Mucosa of rectum (tissue), 2 donors: ENCODE measurements at regions not wholly inside any gene's neighbourhood (a gene's known extent, or its start where the extent isn't known, plus 50 kb on each side); places are given as distances from the start of the nearest gene placed in this dataset.

Experiments
- H3K27ac ChIP-seq, 2 donors: one replicate each; pipeline ENCODE4 v1.7.0; 2013; ENCODE audit warnings: inconsistent platforms in 2 of 2, low read depth in 2 of 2, low read length in 2 of 2
- H3K27me3 ChIP-seq, 2 donors: one replicate each; pipeline ENCODE4 v1.7.0; 2013; ENCODE audit warnings: low read length in 2 of 2; ENCODE audit not compliant: control insufficient read depth in 2 of 2, insufficient read depth in 2 of 2
- H3K36me3 ChIP-seq, 2 donors: one replicate each; pipeline ENCODE4 v1.7.0; 2013; ENCODE audit warnings: low read length in 2 of 2; ENCODE audit not compliant: control insufficient read depth in 2 of 2, insufficient read depth in 2 of 2
- H3K4me1 ChIP-seq, 2 donors: one replicate each; pipeline ENCODE4 v1.7.0; 2013; ENCODE audit warnings: low read length in 2 of 2, mild to moderate bottlenecking in 1 of 2; ENCODE audit not compliant: control insufficient read depth in 2 of 2, insufficient read depth in 2 of 2
- H3K4me3 ChIP-seq, 2 donors: one replicate each; pipeline ENCODE4 v1.7.0; 2013; ENCODE audit warnings: low read length in 2 of 2
- H3K9ac ChIP-seq, 2 donors: one replicate each; pipeline ENCODE4 v1.7.0; 2013; ENCODE audit warnings: low read length in 2 of 2, low read depth in 1 of 2, mild to moderate bottlenecking in 1 of 2
- H3K9me3 ChIP-seq, 2 donors: one replicate each; pipeline ENCODE4 v1.7.0; 2013; ENCODE audit warnings: low read length in 2 of 2; ENCODE audit not compliant: control insufficient read depth in 2 of 2
- donor health status: healthy.
- donor health status: Normal muscosa, but diverticular disease.

DNA sequence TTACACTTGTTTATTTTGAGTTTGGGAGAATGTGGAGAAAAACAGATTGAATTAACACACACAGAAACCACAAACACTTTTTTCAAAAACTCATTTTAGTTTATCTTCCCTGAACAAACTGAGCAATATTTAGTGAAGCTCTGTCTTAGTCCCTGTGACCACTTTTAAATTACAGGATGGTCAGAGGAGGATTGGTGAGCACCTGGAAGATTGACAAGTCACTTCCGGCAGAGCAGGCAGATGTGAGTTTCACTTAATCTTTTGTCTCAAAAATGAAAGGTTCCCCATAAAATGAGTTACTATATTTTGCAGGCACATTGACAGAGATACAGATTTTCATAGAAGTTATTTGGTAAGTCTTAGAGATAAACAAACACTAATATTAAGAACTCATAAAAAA is 970.1 kb downstream of the ADGRL3 start:
- H3K4me3 ChIP-seq = no peak overlapping the region
- H3K4me1 ChIP-seq = no peaks in the 10 kb centered on the region
- H3K27me3 ChIP-seq = no peaks in the 10 kb centered on the region
- no peaks in the 10 kb centered on the region for H3K9me3 ChIP-seq
- no peak overlapping the region for H3K27ac ChIP-seq
- no peak overlapping the region for H3K9ac ChIP-seq
- H3K36me3 ChIP-seq = no peaks in the 10 kb centered on the region

DNA sequence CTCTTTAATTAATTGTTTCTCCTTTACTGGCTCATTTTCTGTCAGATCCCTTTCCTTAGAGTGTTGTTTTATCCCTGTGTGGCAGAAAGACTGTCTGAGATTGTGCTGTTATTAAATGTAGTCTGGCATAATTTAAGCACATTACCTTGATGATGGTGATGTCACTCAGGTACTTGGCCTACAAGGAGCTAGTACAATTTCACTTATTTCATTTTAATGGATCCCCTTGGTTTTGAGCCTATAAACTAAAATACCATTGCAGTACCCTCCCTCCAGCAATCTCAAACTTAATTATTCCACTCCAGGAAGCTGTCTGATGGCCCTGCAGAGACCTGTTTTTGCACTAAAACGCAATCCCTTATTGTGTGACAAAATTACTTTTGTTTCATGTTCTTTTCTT is 968.6 kb downstream of the ADGRL3 start:
- Histone ChIP-seq H3K36me3 (no peaks in the 10 kb centered on the region), H3K9me3 (no peaks in the 10 kb centered on the region), H3K27me3 (no peaks in the 10 kb centered on the region), H3K4me3 (no peak overlapping the region), H3K9ac (no peak overlapping the region), H3K4me1 (no peaks in the 10 kb centered on the region), H3K27ac (no peak overlapping the region)

DNA sequence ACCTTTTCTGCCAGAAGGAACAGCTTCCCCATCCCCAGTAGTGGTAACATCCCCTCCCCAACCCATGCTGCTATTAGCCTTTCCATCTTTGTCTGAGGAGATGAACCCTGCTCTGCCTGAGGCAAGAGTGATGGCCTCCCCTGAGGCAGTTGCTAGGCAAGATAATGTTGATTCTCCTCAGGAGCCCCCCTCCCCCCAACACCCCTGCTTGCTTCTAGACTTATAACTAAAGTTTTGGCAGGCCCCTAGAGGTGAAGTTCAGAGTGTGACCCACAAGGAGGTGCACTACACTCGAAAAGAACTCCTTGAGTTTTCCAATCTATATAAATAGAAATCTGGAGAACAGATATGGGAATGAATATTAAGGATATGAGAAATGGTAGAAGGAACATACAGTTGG is 962.5 kb downstream of the ADGRL3 start:
- Histone ChIP-seq H3K4me1 (no peaks in the 10 kb centered on the region), H3K27me3 (no peaks in the 10 kb centered on the region), H3K9ac (no peak overlapping the region), H3K27ac (no peak overlapping the region), H3K4me3 (no peak overlapping the region), H3K9me3 (no peaks in the 10 kb centered on the region), H3K36me3 (no peaks in the 10 kb centered on the region)

DNA sequence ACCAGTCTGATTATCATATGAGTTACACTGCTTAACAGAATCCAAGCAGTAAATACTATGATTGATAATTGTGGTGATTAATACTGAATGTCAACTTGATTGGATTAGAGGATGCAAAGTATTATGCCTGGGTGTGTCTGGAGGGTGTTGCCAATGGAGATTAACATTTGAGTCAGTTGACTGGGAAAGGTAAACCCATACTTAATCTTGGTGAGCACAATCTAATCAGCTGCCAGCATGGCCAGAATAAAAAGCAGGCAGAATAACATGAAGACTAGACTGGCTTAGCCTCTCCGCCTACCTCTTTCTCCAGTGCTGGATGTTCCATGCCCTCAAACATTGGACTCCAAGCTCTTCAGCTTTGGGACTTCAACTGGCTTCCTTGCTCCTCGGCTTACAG is 961.3 kb downstream of the ADGRL3 start:
- Histone ChIP-seq H3K27me3 (no peaks in the 10 kb centered on the region), H3K4me1 (no peaks in the 10 kb centered on the region), H3K27ac (no peak overlapping the region), H3K36me3 (no peaks in the 10 kb centered on the region), H3K4me3 (no peak overlapping the region), H3K9ac (no peak overlapping the region), H3K9me3 (no peaks in the 10 kb centered on the region)

DNA sequence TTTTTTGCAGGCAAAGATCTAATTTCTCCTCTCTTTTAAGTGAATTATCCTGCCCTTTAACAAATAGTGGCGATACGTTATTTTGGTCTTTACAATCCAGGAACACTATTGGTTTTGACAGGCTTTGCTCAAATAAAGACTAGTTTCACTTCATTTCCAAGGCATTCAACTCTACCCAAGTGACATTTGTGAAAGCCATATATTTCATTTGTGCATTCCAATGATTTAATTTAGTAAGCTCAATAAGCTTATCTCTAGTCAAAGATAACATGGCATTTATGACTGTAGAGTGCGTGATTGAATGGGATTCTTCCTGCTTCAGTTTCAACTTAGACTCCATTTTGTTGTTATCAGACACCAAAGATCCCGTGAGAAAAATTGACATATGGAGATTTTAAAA is 959.8 kb downstream of the ADGRL3 start:
- Histone ChIP-seq H3K9me3 (no peaks in the 10 kb centered on the region), H3K27ac (no peak overlapping the region), H3K4me1 (no peaks in the 10 kb centered on the region), H3K9ac (no peak overlapping the region), H3K36me3 (no peaks in the 10 kb centered on the region), H3K27me3 (no peaks in the 10 kb centered on the region), H3K4me3 (no peak overlapping the region)

DNA sequence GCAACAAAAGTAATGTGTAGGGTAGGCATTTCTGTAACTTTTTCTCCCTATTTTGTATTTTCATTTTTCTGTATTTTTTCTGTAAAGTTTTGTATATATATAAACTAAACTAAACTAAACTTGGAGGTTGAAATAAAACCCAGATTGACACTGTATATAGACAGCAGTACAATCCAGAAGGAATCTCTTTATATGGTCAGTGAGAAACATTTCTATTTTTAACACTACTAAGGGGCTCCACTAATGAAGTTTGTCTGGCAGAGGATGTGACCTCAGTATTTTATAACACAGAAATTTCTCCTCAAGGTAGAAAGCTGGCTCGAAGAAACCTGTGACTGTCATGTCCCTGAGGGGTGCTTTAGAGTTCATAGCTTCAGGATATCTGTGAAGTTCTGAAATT is 959.2 kb downstream of the ADGRL3 start:
- H3K9ac ChIP-seq = no peak overlapping the region
- no peak overlapping the region for H3K4me3 ChIP-seq
- no peaks in the 10 kb centered on the region for H3K36me3 ChIP-seq
- no peaks in the 10 kb centered on the region for H3K4me1 ChIP-seq
- H3K27me3 ChIP-seq = no peaks in the 10 kb centered on the region
- H3K27ac ChIP-seq = no peak overlapping the region
- H3K9me3 ChIP-seq = no peaks in the 10 kb centered on the region

DNA sequence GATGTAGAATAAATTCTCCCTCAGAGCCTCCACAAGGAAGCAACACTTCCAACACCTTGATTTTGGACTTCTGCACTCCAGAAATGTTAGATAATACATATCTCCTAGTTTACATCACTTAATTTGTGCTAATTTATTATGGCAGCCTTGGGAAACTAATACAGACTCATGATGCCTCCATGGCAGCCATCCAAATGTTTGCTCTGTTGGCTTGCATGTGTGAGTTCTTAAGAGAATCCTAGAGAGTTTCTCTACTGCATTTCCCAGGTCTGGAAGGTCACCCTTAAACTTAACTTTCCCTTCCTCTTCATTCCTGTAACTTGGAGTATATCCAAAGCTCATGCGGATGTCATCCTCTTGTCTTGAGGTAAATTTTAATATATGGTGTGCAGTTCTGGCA is 956.1 kb downstream of the ADGRL3 start:
- Histone ChIP-seq H3K4me1 (no peaks in the 10 kb centered on the region), H3K4me3 (no peak overlapping the region), H3K27ac (no peak overlapping the region), H3K9ac (no peak overlapping the region), H3K27me3 (no peaks in the 10 kb centered on the region), H3K36me3 (no peaks in the 10 kb centered on the region), H3K9me3 (no peaks in the 10 kb centered on the region)

DNA sequence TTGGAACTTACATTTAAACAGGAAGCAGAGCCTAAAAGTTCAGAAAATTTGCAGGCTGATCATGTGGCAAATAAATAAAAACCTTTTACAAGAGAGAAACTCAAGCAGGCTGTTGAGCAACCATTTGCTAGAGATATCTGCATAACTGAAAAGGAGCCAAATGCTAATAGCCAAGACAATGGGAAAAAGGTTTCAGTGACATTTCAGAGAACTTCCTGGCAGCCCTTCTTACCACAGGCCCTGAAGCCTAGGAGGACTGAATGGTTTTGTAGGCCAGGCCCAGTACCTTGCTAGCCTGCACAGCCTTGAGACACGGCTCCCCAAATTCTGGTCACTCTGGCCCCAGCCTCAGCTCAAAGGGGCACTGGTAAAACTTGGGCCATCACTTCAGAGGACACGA is 945.1 kb downstream of the ADGRL3 start:
- no peak overlapping the region for H3K27ac ChIP-seq
- H3K27me3 ChIP-seq = no peaks in the 10 kb centered on the region
- no peaks in the 10 kb centered on the region for H3K9me3 ChIP-seq
- no peaks in the 10 kb centered on the region for H3K4me1 ChIP-seq
- H3K9ac ChIP-seq = no peak overlapping the region
- H3K36me3 ChIP-seq = no peaks in the 10 kb centered on the region
- no peak overlapping the region for H3K4me3 ChIP-seq

DNA sequence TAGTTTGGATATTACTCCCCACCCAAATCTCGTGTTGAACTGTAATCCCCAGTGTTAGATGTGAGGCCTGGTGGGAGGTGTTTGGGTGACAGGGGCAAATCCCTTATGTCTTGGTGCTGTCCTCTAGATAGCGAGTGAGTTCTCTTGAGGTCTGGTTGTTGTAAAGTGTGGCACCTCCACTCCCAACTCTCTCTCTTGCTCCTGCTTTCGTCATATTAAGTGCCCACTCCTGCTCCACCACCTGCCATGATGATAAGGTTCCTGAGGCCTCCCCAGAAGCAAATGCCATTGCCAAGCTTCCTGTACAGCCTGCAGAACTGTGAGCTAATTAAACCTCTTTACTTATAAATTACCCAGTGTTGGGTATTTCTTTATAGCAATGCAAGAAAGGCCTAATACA is 944.3 kb downstream of the ADGRL3 start:
- Histone ChIP-seq H3K9me3 (no peaks in the 10 kb centered on the region), H3K4me1 (no peaks in the 10 kb centered on the region), H3K27ac (no peak overlapping the region), H3K36me3 (no peaks in the 10 kb centered on the region), H3K4me3 (no peak overlapping the region), H3K27me3 (no peaks in the 10 kb centered on the region), H3K9ac (no peak overlapping the region)

DNA sequence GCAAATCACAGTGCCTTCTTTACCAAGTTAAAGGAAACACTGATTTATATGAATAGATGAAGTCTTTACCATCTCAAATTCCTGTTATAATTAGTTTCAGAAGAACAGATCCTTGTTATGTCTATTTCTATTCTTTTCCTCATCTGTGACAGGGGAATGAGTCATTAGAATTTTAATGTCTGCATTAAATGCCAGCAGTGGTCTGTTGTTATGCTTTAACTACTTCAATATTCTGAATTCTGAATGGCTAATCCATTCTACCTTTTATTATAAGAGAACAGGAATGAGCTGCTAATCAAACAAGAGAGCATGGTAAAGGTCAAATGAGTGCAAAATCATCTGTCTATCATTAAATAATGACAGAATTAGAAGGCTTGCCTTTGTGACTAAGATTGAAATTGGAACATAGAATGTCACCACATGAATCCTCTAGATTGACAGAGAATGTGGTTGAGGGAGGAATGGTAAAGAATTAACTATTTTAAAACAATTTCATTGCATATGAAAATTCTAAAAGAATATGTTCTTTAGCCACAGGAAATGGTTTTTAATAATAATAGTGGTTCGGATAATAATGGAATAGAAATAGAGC is 935.5 kb downstream of the ADGRL3 start:
- no peaks in the 10 kb centered on the region for H3K9me3 ChIP-seq
- H3K27me3 ChIP-seq = no peaks in the 10 kb centered on the region
- H3K36me3 ChIP-seq = no peaks in the 10 kb centered on the region
- no peak overlapping the region for H3K27ac ChIP-seq
- H3K4me1 ChIP-seq = no peaks in the 10 kb centered on the region
- H3K4me3 ChIP-seq = no peak overlapping the region
- H3K9ac ChIP-seq = no peak overlapping the region

DNA sequence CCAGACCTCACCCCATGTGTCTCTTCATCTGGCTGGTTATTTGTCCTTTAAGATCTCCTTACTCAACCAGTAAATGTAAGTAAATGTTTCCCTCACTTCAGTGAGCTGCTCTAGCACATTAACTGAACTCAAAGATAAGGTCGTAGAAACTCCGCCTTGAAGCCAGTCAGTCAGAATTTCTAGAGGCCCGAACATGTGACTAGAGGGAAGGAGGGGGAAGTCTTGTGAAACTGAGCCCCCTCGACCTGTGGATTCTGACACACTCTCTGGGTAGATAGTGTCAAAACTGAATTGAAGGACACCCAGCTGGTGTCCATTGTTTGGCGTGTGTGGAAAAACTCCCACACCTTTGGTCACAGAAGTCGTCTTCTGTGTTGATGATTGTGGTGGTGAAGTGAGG is 933.9 kb downstream of the ADGRL3 start:
- Histone ChIP-seq H3K9ac (no peak overlapping the region), H3K9me3 (no peaks in the 10 kb centered on the region), H3K27me3 (no peaks in the 10 kb centered on the region), H3K4me3 (no peak overlapping the region), H3K4me1 (no peaks in the 10 kb centered on the region), H3K36me3 (no peaks in the 10 kb centered on the region), H3K27ac (no peak overlapping the region)
